ENCODE measurements at regions not wholly inside any gene's neighbourhood (a gene's known extent, or its start where the extent isn't known, plus 50 kb on each side); places are given as distances from the start of the nearest gene placed in this dataset.

DNA sequence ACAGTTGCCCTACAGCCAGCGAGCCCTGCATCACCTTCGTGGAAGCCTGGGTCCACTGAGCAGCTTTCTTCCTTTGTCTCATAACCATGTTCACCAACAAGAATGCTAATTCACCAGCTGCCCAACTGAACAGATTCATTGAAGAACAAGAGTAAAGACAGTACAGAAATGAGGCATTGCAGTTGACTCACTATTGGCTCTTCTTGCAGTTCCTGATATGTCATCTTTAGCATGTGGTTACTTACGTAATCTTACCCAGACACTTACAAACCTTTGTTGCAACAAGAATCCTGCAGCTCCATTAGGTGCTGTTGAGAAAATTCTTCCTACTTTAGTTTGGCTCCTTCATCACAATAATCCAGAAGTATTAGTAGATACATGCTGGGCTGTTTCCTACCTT lies 174.0 kb upstream of the TPK1 start:
- H3K4me3 ChIP-seq (ENCODE audit: low read length): no peak overlapping the region
- H3K9me3 ChIP-seq (ENCODE audit: low read length): no peaks in the 10 kb centered on the region
- no peak for TF ChIP-seq RAD21 (conservative IDR thresholded peaks at IDR 0.05)
- no peak for TF ChIP-seq POLR2AphosphoS5 (IDR thresholded peaks at IDR 0.05)
- no peak for TF ChIP-seq EZH2 (IDR thresholded peaks at IDR 0.05; ENCODE audit: borderline replicate concordance, insufficient read depth, low read length, poor library complexity, severe bottlenecking)
- TF ChIP-seq TAF1 (IDR thresholded peaks at IDR 0.05; ENCODE audit: low read depth): no peak
- TF ChIP-seq, protein P1, sequence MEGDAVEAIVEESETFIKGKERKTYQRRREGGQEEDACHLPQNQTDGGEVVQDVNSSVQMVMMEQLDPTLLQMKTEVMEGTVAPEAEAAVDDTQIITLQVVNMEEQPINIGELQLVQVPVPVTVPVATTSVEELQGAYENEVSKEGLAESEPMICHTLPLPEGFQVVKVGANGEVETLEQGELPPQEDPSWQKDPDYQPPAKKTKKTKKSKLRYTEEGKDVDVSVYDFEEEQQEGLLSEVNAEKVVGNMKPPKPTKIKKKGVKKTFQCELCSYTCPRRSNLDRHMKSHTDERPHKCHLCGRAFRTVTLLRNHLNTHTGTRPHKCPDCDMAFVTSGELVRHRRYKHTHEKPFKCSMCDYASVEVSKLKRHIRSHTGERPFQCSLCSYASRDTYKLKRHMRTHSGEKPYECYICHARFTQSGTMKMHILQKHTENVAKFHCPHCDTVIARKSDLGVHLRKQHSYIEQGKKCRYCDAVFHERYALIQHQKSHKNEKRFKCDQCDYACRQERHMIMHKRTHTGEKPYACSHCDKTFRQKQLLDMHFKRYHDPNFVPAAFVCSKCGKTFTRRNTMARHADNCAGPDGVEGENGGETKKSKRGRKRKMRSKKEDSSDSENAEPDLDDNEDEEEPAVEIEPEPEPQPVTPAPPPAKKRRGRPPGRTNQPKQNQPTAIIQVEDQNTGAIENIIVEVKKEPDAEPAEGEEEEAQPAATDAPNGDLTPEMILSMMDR (IDR thresholded peaks at IDR 0.05; ENCODE audit: poor library complexity, severe bottlenecking): no peak
- TF ChIP-seq, protein P2, sequence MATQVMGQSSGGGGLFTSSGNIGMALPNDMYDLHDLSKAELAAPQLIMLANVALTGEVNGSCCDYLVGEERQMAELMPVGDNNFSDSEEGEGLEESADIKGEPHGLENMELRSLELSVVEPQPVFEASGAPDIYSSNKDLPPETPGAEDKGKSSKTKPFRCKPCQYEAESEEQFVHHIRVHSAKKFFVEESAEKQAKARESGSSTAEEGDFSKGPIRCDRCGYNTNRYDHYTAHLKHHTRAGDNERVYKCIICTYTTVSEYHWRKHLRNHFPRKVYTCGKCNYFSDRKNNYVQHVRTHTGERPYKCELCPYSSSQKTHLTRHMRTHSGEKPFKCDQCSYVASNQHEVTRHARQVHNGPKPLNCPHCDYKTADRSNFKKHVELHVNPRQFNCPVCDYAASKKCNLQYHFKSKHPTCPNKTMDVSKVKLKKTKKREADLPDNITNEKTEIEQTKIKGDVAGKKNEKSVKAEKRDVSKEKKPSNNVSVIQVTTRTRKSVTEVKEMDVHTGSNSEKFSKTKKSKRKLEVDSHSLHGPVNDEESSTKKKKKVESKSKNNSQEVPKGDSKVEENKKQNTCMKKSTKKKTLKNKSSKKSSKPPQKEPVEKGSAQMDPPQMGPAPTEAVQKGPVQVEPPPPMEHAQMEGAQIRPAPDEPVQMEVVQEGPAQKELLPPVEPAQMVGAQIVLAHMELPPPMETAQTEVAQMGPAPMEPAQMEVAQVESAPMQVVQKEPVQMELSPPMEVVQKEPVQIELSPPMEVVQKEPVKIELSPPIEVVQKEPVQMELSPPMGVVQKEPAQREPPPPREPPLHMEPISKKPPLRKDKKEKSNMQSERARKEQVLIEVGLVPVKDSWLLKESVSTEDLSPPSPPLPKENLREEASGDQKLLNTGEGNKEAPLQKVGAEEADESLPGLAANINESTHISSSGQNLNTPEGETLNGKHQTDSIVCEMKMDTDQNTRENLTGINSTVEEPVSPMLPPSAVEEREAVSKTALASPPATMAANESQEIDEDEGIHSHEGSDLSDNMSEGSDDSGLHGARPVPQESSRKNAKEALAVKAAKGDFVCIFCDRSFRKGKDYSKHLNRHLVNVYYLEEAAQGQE (IDR thresholded peaks at IDR 0.05; ENCODE audit: borderline replicate concordance): no peak
- TF ChIP-seq EP300 (conservative IDR thresholded peaks at IDR 0.05; ENCODE audit: poor library complexity, severe bottlenecking): no peak
- TF ChIP-seq MXI1 (conservative IDR thresholded peaks at IDR 0.05; ENCODE audit: poor library complexity, severe bottlenecking): no peak
- no peak for TF ChIP-seq SMC3 (conservative IDR thresholded peaks at IDR 0.05; ENCODE audit: poor library complexity)
- no peak overlapping the region for H3K4me2 ChIP-seq (ENCODE audit: low read length)
- no peaks in the 10 kb centered on the region for H3K79me2 ChIP-seq (replicated peaks; ENCODE audit: insufficient read depth, low read length)
- H3K27ac ChIP-seq (ENCODE audit: low read length): no peak overlapping the region
- H4K20me1 ChIP-seq (ENCODE audit: insufficient read depth): no peaks in the 10 kb centered on the region
- H2AFZ ChIP-seq (ENCODE audit: low read depth, low read length): no peak overlapping the region
- no peaks in the 10 kb centered on the region for H3K27me3 ChIP-seq (ENCODE audit: insufficient read depth, low read depth, low read length)
- H3K36me3 ChIP-seq (ENCODE audit: insufficient read depth, low read length): no peaks in the 10 kb centered on the region
- no peak overlapping the region for H3K9ac ChIP-seq (ENCODE audit: low read length)
- no peaks in the 10 kb centered on the region for H3K9me2 ChIP-seq (ENCODE audit: insufficient read depth, low read length)
- H3F3A ChIP-seq (ENCODE audit: insufficient read depth, low read length, poor library complexity, severe bottlenecking): no peaks in the 10 kb centered on the region

DNA sequence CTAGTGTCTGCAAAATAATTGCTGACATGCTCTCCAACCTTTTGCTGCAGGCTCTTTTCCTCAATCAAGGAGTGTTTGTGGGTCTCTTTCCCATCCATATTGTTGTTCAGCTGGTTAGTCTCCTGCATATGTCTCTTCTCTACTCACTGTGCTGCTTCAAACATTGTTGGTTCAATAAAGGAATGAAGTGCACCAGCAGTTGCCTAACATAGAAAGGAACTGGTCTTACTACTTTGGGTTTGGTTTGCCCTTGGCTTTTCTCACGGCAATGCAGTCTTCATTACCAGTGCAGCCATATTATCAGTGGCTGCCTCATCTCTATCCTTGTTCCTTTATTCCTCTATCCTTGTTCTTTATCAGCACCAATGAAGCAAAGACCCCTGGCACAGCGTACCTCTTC lies 169.7 kb upstream of the TPK1 start:
- no peaks in the 10 kb centered on the region for H3K9me3 ChIP-seq (ENCODE audit: low read length)
- H3K36me3 ChIP-seq (ENCODE audit: insufficient read depth, low read length): no peaks in the 10 kb centered on the region
- H3F3A ChIP-seq (ENCODE audit: insufficient read depth, low read length, poor library complexity, severe bottlenecking): no peaks in the 10 kb centered on the region
- H3K79me2 ChIP-seq (replicated peaks; ENCODE audit: insufficient read depth, low read length): no peaks in the 10 kb centered on the region
- no peak overlapping the region for H3K27ac ChIP-seq (ENCODE audit: low read length)
- H3K4me2 ChIP-seq (ENCODE audit: low read length): no peak overlapping the region
- no peak for TF ChIP-seq RAD21 (conservative IDR thresholded peaks at IDR 0.05)
- TF ChIP-seq, protein P1 (IDR thresholded peaks at IDR 0.05; ENCODE audit: poor library complexity, severe bottlenecking): no peak
- TF ChIP-seq EZH2 (IDR thresholded peaks at IDR 0.05; ENCODE audit: borderline replicate concordance, insufficient read depth, low read length, poor library complexity, severe bottlenecking): no peak
- no peak for TF ChIP-seq TAF1 (IDR thresholded peaks at IDR 0.05; ENCODE audit: low read depth)
- no peak for TF ChIP-seq EP300 (conservative IDR thresholded peaks at IDR 0.05; ENCODE audit: poor library complexity, severe bottlenecking)
- TF ChIP-seq POLR2AphosphoS5 (IDR thresholded peaks at IDR 0.05): no peak
- H4K20me1 ChIP-seq (ENCODE audit: insufficient read depth): no peaks in the 10 kb centered on the region
- no peak overlapping the region for H3K9ac ChIP-seq (ENCODE audit: low read length)
- H3K9me2 ChIP-seq (ENCODE audit: insufficient read depth, low read length): no peaks in the 10 kb centered on the region
- no peak overlapping the region for H2AFZ ChIP-seq (ENCODE audit: low read depth, low read length)
- no peak overlapping the region for H3K4me3 ChIP-seq (ENCODE audit: low read length)
- H3K27me3 ChIP-seq (ENCODE audit: insufficient read depth, low read depth, low read length): no peaks in the 10 kb centered on the region

Data from neural cell (in vitro differentiated cells).